H9 (cell line): ENCODE measurements at regions not wholly inside any gene's neighbourhood (a gene's known extent, or its start where the extent isn't known, plus 50 kb on each side); places are given as distances from the start of the nearest gene placed in this dataset.

Source experiments
- DNase-seq: peaks from one replicate; pipeline ENCODE4 v3.0.0-alpha.2; 2017
- H2AFZ ChIP-seq: one replicate; pipeline ENCODE4 v1.6.1; 2013; ENCODE audit warnings: mild to moderate bottlenecking, low read length, control low read depth, moderate library complexity
- H2AK5ac ChIP-seq: 2 replicates; pipeline ENCODE4 v1.6.1; 2013; ENCODE audit warnings: low read length, control low read depth, mixed read lengths; ENCODE audit not compliant: insufficient read length
- H2BK120ac ChIP-seq: one replicate; pipeline ENCODE4 v1.6.1; 2013; ENCODE audit warnings: low read depth, mild to moderate bottlenecking, low read length, control low read depth, inconsistent platforms; ENCODE audit not compliant: poor library complexity, severe bottlenecking
- H2BK12ac ChIP-seq: 2 replicates; pipeline ENCODE4 v1.6.1; 2013; ENCODE audit warnings: low read length, control low read depth, mixed read lengths, low read depth; ENCODE audit not compliant: insufficient read length
- H2BK15ac ChIP-seq: 2 replicates; pipeline ENCODE4 v1.6.1; 2013; ENCODE audit warnings: low read depth, low read length, control low read depth
- H2BK20ac ChIP-seq: one replicate; pipeline ENCODE4 v1.6.1; 2013; ENCODE audit warnings: low read depth, mild to moderate bottlenecking, low read length, control low read depth, inconsistent platforms; ENCODE audit not compliant: poor library complexity, severe bottlenecking
- H2BK5ac ChIP-seq: 2 replicates; pipeline ENCODE4 v1.6.1; 2013; ENCODE audit warnings: low read length, control low read depth, mixed read lengths; ENCODE audit not compliant: insufficient read length
- H3K14ac ChIP-seq: 2 replicates; pipeline ENCODE4 v1.6.1; 2013; ENCODE audit warnings: low read length, control low read depth; ENCODE audit not compliant: insufficient read depth
- H3K18ac ChIP-seq: 2 replicates; pipeline ENCODE4 v1.6.1; 2013; ENCODE audit warnings: low read depth, mild to moderate bottlenecking, mixed read lengths, low read length, control low read depth; ENCODE audit not compliant: insufficient read length
- H3K23ac ChIP-seq: 2 replicates; pipeline ENCODE4 v1.6.1; 2013; ENCODE audit warnings: low read length, control low read depth, mixed read lengths, low read depth; ENCODE audit not compliant: insufficient read length
- H3K23me2 ChIP-seq: 2 replicates; pipeline ENCODE4 v1.6.1; 2013; ENCODE audit warnings: low read depth, mild to moderate bottlenecking, mixed read lengths, low read length, control low read depth; ENCODE audit not compliant: insufficient read length, poor library complexity, severe bottlenecking
- H3K27ac ChIP-seq: 2 replicates; pipeline ENCODE4 v1.5.1; 2013; ENCODE audit warnings: low read length, control low read depth, mixed read lengths, low read depth; ENCODE audit not compliant: insufficient read length
- H3K27me3 ChIP-seq: 2 replicates; pipeline ENCODE4 v1.6.1; 2013; ENCODE audit warnings: low read length, control low read depth, inconsistent platforms; ENCODE audit not compliant: insufficient read depth
- H3K4ac ChIP-seq: 2 replicates; pipeline ENCODE4 v1.6.1; 2013; ENCODE audit warnings: low read depth, mild to moderate bottlenecking, control low read depth, inconsistent platforms, low read length, moderate library complexity
- H3K4me1 ChIP-seq: 2 replicates; pipeline ENCODE4 v1.6.1; 2013; ENCODE audit warnings: low read length, control low read depth, inconsistent platforms; ENCODE audit not compliant: insufficient read depth
- H3K4me2 ChIP-seq: 2 replicates; pipeline ENCODE4 v1.6.1; 2013; ENCODE audit warnings: low read length, control low read depth, mixed read lengths; ENCODE audit not compliant: insufficient read length, insufficient read depth
- H3K56ac ChIP-seq: 2 replicates; pipeline ENCODE4 v1.6.1; 2013; ENCODE audit warnings: low read depth, mild to moderate bottlenecking, mixed read lengths, low read length, control low read depth; ENCODE audit not compliant: insufficient read length
- H3K79me1 ChIP-seq: 2 replicates; pipeline ENCODE4 v1.6.1; 2013; ENCODE audit warnings: low read depth, mild to moderate bottlenecking, moderate library complexity, low read length, control low read depth, inconsistent platforms; ENCODE audit not compliant: insufficient read depth, poor library complexity, severe bottlenecking
- H3K79me2 ChIP-seq: 2 replicates; pipeline ENCODE4 v1.6.1; 2013; ENCODE audit warnings: low read length, control low read depth, inconsistent platforms; ENCODE audit not compliant: insufficient read depth
- H3K9ac ChIP-seq: 2 replicates; pipeline ENCODE4 v1.6.1; 2013; ENCODE audit warnings: low read length, control low read depth, mixed read lengths; ENCODE audit not compliant: insufficient read length; ENCODE audit errors: extremely low read depth
- H3K9me3 ChIP-seq: one replicate; pipeline ENCODE4 v1.6.1; 2013; ENCODE audit warnings: low read depth, low read length, inconsistent platforms; ENCODE audit not compliant: control insufficient read depth
- H3T11ph ChIP-seq: one replicate; pipeline ENCODE4 v1.6.1; 2013; ENCODE audit warnings: mild to moderate bottlenecking, low read length, control low read depth, inconsistent platforms
- H4K20me1 ChIP-seq: one replicate; pipeline ENCODE4 v1.6.1; 2013; ENCODE audit not compliant: control insufficient read depth, insufficient read length, insufficient read depth
- H4K5ac ChIP-seq: 2 replicates; pipeline ENCODE4 v1.6.1; 2013; ENCODE audit warnings: low read depth, mild to moderate bottlenecking, mixed read lengths, low read length, control low read depth; ENCODE audit not compliant: insufficient read length
- H4K8ac ChIP-seq: replicated peaks from 2 replicates; pipeline ENCODE4 v1.6.1; 2013; ENCODE audit warnings: low read length, control low read depth, mixed read lengths, low read depth; ENCODE audit not compliant: insufficient read length
- H4K91ac ChIP-seq: 2 replicates; pipeline ENCODE4 v1.6.1; 2013; ENCODE audit warnings: low read depth, mild to moderate bottlenecking, moderate library complexity, mixed read lengths, low read length, control low read depth; ENCODE audit not compliant: insufficient read length
- H3K27ac Mint-ChIP-seq, 3 experiments: 2 replicates in 2 of 3; 3 replicates in 1 of 3; pipeline ENCODE4 v1.8.0; 2020 to 2021; ENCODE audit warnings: mixed read lengths in 3 of 3, mild to moderate bottlenecking in 1 of 3, moderate library complexity in 1 of 3
- H3K27me3 Mint-ChIP-seq: 2 replicates; pipeline ENCODE4 v1.8.0; 2021; ENCODE audit warnings: low read depth, mild to moderate bottlenecking, moderate library complexity, mixed read lengths
- H3K36me3 Mint-ChIP-seq, 3 experiments: 2 replicates in 2 of 3; 3 replicates in 1 of 3; pipeline ENCODE4 v1.8.0; 2020 to 2021; ENCODE audit warnings: low read depth in 3 of 3, mixed read lengths in 3 of 3; ENCODE audit not compliant: insufficient read depth in 1 of 3
- H3K4me1 Mint-ChIP-seq, 2 experiments: 2 replicates each; pipeline ENCODE4 v1.8.0; 2020; ENCODE audit warnings: mixed read lengths in 2 of 2
- H3K4me3 Mint-ChIP-seq, 2 experiments: 2 replicates in 1 of 2; 3 replicates in 1 of 2; pipeline ENCODE4 v1.8.0; 2020 to 2021; ENCODE audit warnings: mild to moderate bottlenecking in 2 of 2, mixed read lengths in 2 of 2, moderate library complexity in 1 of 2
- H3K9me3 Mint-ChIP-seq, 2 experiments: 2 replicates in 1 of 2; 3 replicates in 1 of 2; pipeline ENCODE4 v1.8.0; 2020; ENCODE audit warnings: mild to moderate bottlenecking in 2 of 2, mixed read lengths in 2 of 2, moderate library complexity in 1 of 2
- WGBS: extraction: QIAGEN DNeasy Blood & Tissue Kit; methylation state at CpG from one replicate; pipeline ENCODE4 v1.1.7; 2013; ENCODE audit warnings: missing lambda C conversion rate, low lambda C conversion rate, mixed read lengths; ENCODE audit not compliant: insufficient read length; ENCODE audit errors: extremely low coverage; 5-methylcytosine and 5-hydroxymethylcytosine counted together
- TF ChIP-seq, protein P1 (sequence below): fragments of 200-600 bp; sonication (generic); conservative IDR thresholded peaks from 3 replicates; pipeline ENCODE4 v1.8.0; 2021; ENCODE audit warnings: antibody characterized with exemption, mild to moderate bottlenecking

DNA sequence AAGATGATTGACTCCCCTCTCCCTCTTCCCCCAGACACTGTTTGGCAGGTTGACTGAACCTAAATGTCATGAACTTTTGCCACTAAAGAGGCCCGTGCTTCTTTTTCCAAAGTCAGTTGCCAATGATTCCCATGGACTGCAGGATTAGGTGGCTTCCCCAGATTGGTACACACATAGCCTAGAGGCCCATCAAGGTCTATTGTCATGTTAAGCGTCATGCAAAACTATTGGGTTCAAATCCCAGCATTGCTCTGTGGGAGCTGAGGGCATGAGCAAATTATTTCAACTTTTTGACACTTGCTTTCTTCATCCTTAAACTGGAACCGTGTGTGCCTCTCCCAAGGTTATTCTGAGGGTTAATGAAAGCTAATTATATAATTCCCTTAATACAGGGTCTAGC lies 430.2 kb upstream of the TBX3 start:
- Histone ChIP-seq H2BK5ac (no peak overlapping the region), H3K79me2 (no peaks in the 10 kb centered on the region), H3K9ac (no peak overlapping the region), H2AK5ac (no peak overlapping the region), H4K20me1 (no peaks in the 10 kb centered on the region), H2BK12ac (no peak overlapping the region), H2BK20ac (no peak overlapping the region), H3K4me1 (no peaks in the 10 kb centered on the region; the same call in 1 of the 2 replicates), H4K5ac (no peak overlapping the region), H3K27me3 (no peaks in the 10 kb centered on the region), H3K27ac (no peak overlapping the region), H3K23ac (no peak overlapping the region), H2AFZ (no peak overlapping the region), H3K9me3 (no peaks in the 10 kb centered on the region), H3K14ac (no peak overlapping the region), H2BK15ac (no peak overlapping the region), H4K91ac (no peak overlapping the region), H3T11ph (no peak overlapping the region), H2BK120ac (no peak overlapping the region), H3K4ac (no peak overlapping the region), H4K8ac (no peak overlapping the region), H3K4me2 (no peak overlapping the region), H3K79me1 (no peaks in the 10 kb centered on the region), H3K23me2 (no peaks in the 10 kb centered on the region), H3K56ac (no peak overlapping the region), H3K18ac (no peak overlapping the region)
- Mint-ChIP-seq H3K27ac (no peak overlapping the region), H3K4me3 (no peak overlapping the region), H3K4me1 (peaks cover 10 to 13% of the 10 kb centered on the region in 2 experiments), H3K27me3 (no peaks in the 10 kb centered on the region), H3K9me3 (peaks cover 0 to 6% of the 10 kb centered on the region in 2 experiments; a peak in 2 of 5 replicates), H3K36me3 (peaks cover 0 to 5% (median 3%) of the 10 kb centered on the region in 3 experiments; a peak in 2 of 7 replicates)
- DNase-seq: no peak
- WGBS: no CpG with 5 or more reads among the region's 3 CpGs
- TF ChIP-seq, protein P1, sequence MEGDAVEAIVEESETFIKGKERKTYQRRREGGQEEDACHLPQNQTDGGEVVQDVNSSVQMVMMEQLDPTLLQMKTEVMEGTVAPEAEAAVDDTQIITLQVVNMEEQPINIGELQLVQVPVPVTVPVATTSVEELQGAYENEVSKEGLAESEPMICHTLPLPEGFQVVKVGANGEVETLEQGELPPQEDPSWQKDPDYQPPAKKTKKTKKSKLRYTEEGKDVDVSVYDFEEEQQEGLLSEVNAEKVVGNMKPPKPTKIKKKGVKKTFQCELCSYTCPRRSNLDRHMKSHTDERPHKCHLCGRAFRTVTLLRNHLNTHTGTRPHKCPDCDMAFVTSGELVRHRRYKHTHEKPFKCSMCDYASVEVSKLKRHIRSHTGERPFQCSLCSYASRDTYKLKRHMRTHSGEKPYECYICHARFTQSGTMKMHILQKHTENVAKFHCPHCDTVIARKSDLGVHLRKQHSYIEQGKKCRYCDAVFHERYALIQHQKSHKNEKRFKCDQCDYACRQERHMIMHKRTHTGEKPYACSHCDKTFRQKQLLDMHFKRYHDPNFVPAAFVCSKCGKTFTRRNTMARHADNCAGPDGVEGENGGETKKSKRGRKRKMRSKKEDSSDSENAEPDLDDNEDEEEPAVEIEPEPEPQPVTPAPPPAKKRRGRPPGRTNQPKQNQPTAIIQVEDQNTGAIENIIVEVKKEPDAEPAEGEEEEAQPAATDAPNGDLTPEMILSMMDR: no peak
